Natural killer cell (primary cell): ENCODE measurements at regions not wholly inside any gene's neighbourhood (a gene's known extent, or its start where the extent isn't known, plus 50 kb on each side); places are given as distances from the start of the nearest gene placed in this dataset.

ENCODE experiments used
- ATAC-seq, 3 donors: fragments of 150-1000 bp in 2 of 3; fragments of 200-7000 bp in 1 of 3; cut with Tn5 transposase; 1 replicate in 1 of 3; 2 replicates in 2 of 3; pipeline ENCODE4 v1.10.0; 2021; ENCODE audit warnings: mild to moderate bottlenecking in 2 of 3, moderate library complexity in 2 of 3
- DNase-seq, 2 donors: peaks; one replicate each; pipeline versions ENCODE4 v3.0.0 to v3.0.0-alpha.2; 2013 to 2021; ENCODE audit warnings: mixed read lengths in 1 of 2
- H3K27ac ChIP-seq: one replicate; pipeline ENCODE4 v1.5.1; 2013; ENCODE audit warnings: mild to moderate bottlenecking, low read length
- H3K27me3 ChIP-seq: one replicate; pipeline ENCODE4 v1.6.1; 2013; ENCODE audit warnings: low read length; ENCODE audit not compliant: control insufficient read depth, insufficient read depth
- H3K36me3 ChIP-seq: one replicate; pipeline ENCODE4 v1.6.1; 2013; ENCODE audit warnings: low read length; ENCODE audit not compliant: control insufficient read depth, insufficient read depth
- H3K4me1 ChIP-seq: one replicate; pipeline ENCODE4 v1.6.1; 2013; ENCODE audit warnings: low read length; ENCODE audit not compliant: control insufficient read depth, insufficient read depth
- H3K4me3 ChIP-seq: one replicate; pipeline ENCODE4 v1.5.1; 2013; ENCODE audit warnings: low read length
- H3K9me3 ChIP-seq: one replicate; pipeline ENCODE4 v1.6.1; 2013; ENCODE audit warnings: low read length; ENCODE audit not compliant: control insufficient read depth, insufficient read depth
- H3K27ac Mint-ChIP-seq, 2 donors: one replicate each; pipeline ENCODE4 v1.8.0; 2022; ENCODE audit warnings: mild to moderate bottlenecking in 2 of 2, mixed read lengths in 2 of 2, moderate library complexity in 1 of 2
- H3K27me3 Mint-ChIP-seq, 2 donors: one replicate each; pipeline ENCODE4 v1.8.0; 2022; ENCODE audit warnings: low read depth in 2 of 2, mixed read lengths in 2 of 2
- H3K36me3 Mint-ChIP-seq: one replicate; pipeline ENCODE4 v1.8.0; 2022; ENCODE audit warnings: mixed read lengths
- H3K4me1 Mint-ChIP-seq, 2 donors: one replicate each; pipeline ENCODE4 v1.8.0; 2022; ENCODE audit warnings: mixed read lengths in 2 of 2
- H3K4me3 Mint-ChIP-seq: one replicate; pipeline ENCODE4 v1.8.0; 2022; ENCODE audit warnings: mild to moderate bottlenecking, moderate library complexity, mixed read lengths
- H3K9me3 Mint-ChIP-seq, 2 donors: one replicate each; pipeline ENCODE4 v1.8.0; 2022; ENCODE audit warnings: mixed read lengths in 2 of 2
- CTCF ChIP-seq: fragments of 200-600 bp; IDR thresholded peaks from one replicate; pipeline ENCODE4 v1.8.0; 2022; ENCODE audit warnings: antibody characterized with exemption
- WGBS: methylation state at CpG from one replicate; pipeline ENCODE4 v1.1.7; 2013; ENCODE audit warnings: missing lambda C conversion rate; ENCODE audit not compliant: insufficient coverage; 5-methylcytosine and 5-hydroxymethylcytosine counted together
- intact Hi-C: fragments of 100-400 bp; cut with micrococcal nuclease; formaldehyde crosslinking; loops from one replicate; pipeline ENCODE4 v1.14.2; 2022

GRCh38 chr6:19979059-19979458, 141.9 kb downstream of the ID4 start:
- H3K36me3 Mint-ChIP-seq, result no peaks in the 10 kb centered on the region
- Histone ChIP-seq H3K4me3 (no peak overlapping the region), H3K4me1 (no peaks in the 10 kb centered on the region), H3K9me3 (no peaks in the 10 kb centered on the region), H3K36me3 (no peaks in the 10 kb centered on the region), H3K27ac (no peak overlapping the region), H3K27me3 (no peaks in the 10 kb centered on the region)
- no peak overlapping the region for H3K4me3 Mint-ChIP-seq
- H3K27ac Mint-ChIP-seq, result no peak overlapping the region
- peaks cover 27 to 42% of the 10 kb centered on the region in 2 donors for H3K27me3 Mint-ChIP-seq
- no peaks in the 10 kb centered on the region for H3K4me1 Mint-ChIP-seq
- intact Hi-C loops, result no loop called here
- TF ChIP-seq CTCF, result no peak
- H3K9me3 Mint-ChIP-seq, result no peaks in the 10 kb centered on the region
- WGBS, result 83% methylated on average over 6 of the region's 7 CpGs
- DNase-seq (no peak), ATAC-seq (no peak)

GRCh38 chr6:19979986-19980385, 142.8 kb downstream of the ID4 start:
- intact Hi-C loops, result no loop called here
- H3K27ac ChIP-seq, result no peak overlapping the region
- no peaks in the 10 kb centered on the region for H3K4me1 Mint-ChIP-seq
- ATAC-seq (no peak), DNase-seq (no peak)
- no peak overlapping the region for H3K27ac Mint-ChIP-seq
- no peak overlapping the region for H3K4me3 ChIP-seq
- WGBS, result no CpG with 5 or more reads among the region's 1 CpG
- no peaks in the 10 kb centered on the region for H3K9me3 ChIP-seq
- H3K4me1 ChIP-seq, result no peaks in the 10 kb centered on the region
- H3K27me3 Mint-ChIP-seq, result peaks cover 22 to 44% of the 10 kb centered on the region in 2 donors
- H3K4me3 Mint-ChIP-seq, result no peak overlapping the region
- TF ChIP-seq CTCF, result no peak
- no peaks in the 10 kb centered on the region for H3K36me3 ChIP-seq
- H3K36me3 Mint-ChIP-seq, result no peaks in the 10 kb centered on the region
- no peaks in the 10 kb centered on the region for H3K9me3 Mint-ChIP-seq
- no peaks in the 10 kb centered on the region for H3K27me3 ChIP-seq

- WGBS, result 90% methylated on average over 11 of the region's 11 CpGs
- TF ChIP-seq CTCF, result no peak
- peaks cover 21 to 73% of the 10 kb centered on the region in 2 donors for H3K27me3 Mint-ChIP-seq
- no peaks in the 10 kb centered on the region for H3K9me3 ChIP-seq
- ATAC-seq (no peak), DNase-seq (no peak)
- H3K36me3 Mint-ChIP-seq, result no peaks in the 10 kb centered on the region
- intact Hi-C loops, result no loop called here
- no peak overlapping the region for H3K27ac Mint-ChIP-seq
- H3K4me3 ChIP-seq, result no peak overlapping the region
- no peaks in the 10 kb centered on the region for H3K36me3 ChIP-seq
- H3K4me1 Mint-ChIP-seq, result no peaks in the 10 kb centered on the region
- no peaks in the 10 kb centered on the region for H3K27me3 ChIP-seq
- H3K4me1 ChIP-seq, result no peaks in the 10 kb centered on the region
- no peak overlapping the region for H3K4me3 Mint-ChIP-seq
- H3K9me3 Mint-ChIP-seq, result no peaks in the 10 kb centered on the region
- no peak overlapping the region for H3K27ac ChIP-seq
These were observed 146.2 kb downstream of the ID4 start for GRCh38 chr6:19983374-19983773.

DNA sequence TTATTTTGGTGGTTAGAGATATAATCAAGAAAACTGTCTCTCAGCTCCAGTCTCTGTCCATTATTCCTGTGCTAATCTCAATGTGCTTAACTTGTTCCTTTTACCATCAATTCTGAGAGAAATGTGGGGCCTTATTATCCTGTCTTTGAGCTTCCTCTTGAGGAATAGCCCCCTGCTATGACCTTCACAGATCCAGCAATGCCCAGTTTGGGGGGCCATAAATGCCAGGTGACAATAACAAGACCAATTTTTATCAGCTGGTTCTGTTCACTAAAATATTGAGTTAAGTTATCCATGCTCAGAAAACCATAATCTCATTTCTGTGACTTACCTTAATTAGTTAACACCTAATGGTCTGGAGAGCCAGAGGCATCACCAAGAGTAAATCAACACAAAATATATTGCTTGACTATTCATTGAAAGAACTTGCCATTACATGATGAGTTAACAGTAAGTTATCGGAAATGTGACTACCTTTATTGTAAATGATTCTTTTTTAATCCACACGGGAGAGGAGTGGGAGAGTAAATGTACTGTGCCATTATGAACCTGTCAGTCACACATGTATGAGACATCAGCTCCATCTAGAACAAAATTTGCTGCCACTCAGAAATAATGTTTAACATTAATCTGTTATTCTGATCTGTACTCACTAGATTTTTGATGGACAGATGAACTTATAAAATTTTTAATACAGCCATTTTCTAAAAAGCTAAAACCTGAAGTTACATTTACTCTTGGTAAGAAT, 149.7 kb downstream of the ID4 start:
- no peak for TF ChIP-seq CTCF
- no peaks in the 10 kb centered on the region for H3K36me3 ChIP-seq
- Mint-ChIP-seq H3K27me3 (peaks cover 16 to 61% of the 10 kb centered on the region in 2 donors), H3K36me3 (no peaks in the 10 kb centered on the region), H3K9me3 (no peaks in the 10 kb centered on the region), H3K27ac (no peak overlapping the region), H3K4me1 (peaks cover 4 to 6% of the 10 kb centered on the region in 2 donors), H3K4me3 (no peak overlapping the region)
- DNase-seq (no peak), ATAC-seq (no peak)
- no peak overlapping the region for H3K4me3 ChIP-seq
- WGBS, result 100% methylated on average over 2 of the region's 2 CpGs
- peaks cover 4% of the 10 kb centered on the region for H3K4me1 ChIP-seq
- intact Hi-C loops, result no loop called here
- H3K9me3 ChIP-seq, result no peaks in the 10 kb centered on the region
- H3K27ac ChIP-seq, result no peak overlapping the region
- H3K27me3 ChIP-seq, result no peaks in the 10 kb centered on the region
